ENCODE measurements at regions not wholly inside any gene's neighbourhood (a gene's known extent, or its start where the extent isn't known, plus 50 kb on each side); places are given as distances from the start of the nearest gene placed in this dataset.

- Histone ChIP-seq H3K9me3 (no peaks in the 10 kb centered on the region), H3K4me1 (no peaks in the 10 kb centered on the region), H3K27ac (no peak overlapping the region), H3K27me3 (peaks cover 0 to 7% (median 0%) of the 10 kb centered on the region in 4 donors), H3K36me3 (no peaks in the 10 kb centered on the region), H3K4me3 (no peak overlapping the region)
- FAIRE-seq (no peak), DNase-seq (no peak), ATAC-seq (no peak)
- TF ChIP-seq CTCF (IDR thresholded peaks at IDR 0.05) = no peak
- 30 to 31% methylated on average over 6 of the region's 6 CpGs for WGBS, 2 donors
- intact Hi-C loops (cut with DNase I) = no loop called here
Observed at GRCh38 chr3:106341087-106341486, 472.3 kb upstream of the CBLB start.

GRCh38 chr3:106341586-106342162 lies 472.9 kb upstream of the CBLB start:
- Histone ChIP-seq H3K9me3 (no peaks in the 10 kb centered on the region), H3K4me3 (no peak overlapping the region), H3K36me3 (no peaks in the 10 kb centered on the region), H3K27me3 (peaks cover 0 to 7% (median 0%) of the 10 kb centered on the region in 4 donors), H3K4me1 (no peaks in the 10 kb centered on the region), H3K27ac (no peak overlapping the region)
- DNase-seq (no peak), ATAC-seq (no peak), FAIRE-seq (no peak)
- intact Hi-C loops (cut with DNase I) = no loop called here
- WGBS, 2 donors = 71 to 79% methylated on average over 8 of the region's 8 CpGs
- TF ChIP-seq CTCF (IDR thresholded peaks at IDR 0.05) = no peak

GRCh38 chr3:106342386-106342785 lies 473.6 kb upstream of the CBLB start:
- DNase-seq (no peak), ATAC-seq (no peak), FAIRE-seq (no peak)
- intact Hi-C loops (cut with DNase I) = no loop called here
- WGBS, 2 donors = 69% methylated on average over 2 of the region's 2 CpGs
- Histone ChIP-seq H3K36me3 (no peaks in the 10 kb centered on the region), H3K4me3 (no peak overlapping the region), H3K27ac (no peak overlapping the region), H3K4me1 (no peaks in the 10 kb centered on the region), H3K27me3 (peaks cover 0 to 7% (median 0%) of the 10 kb centered on the region in 4 donors), H3K9me3 (no peaks in the 10 kb centered on the region)
- TF ChIP-seq CTCF (IDR thresholded peaks at IDR 0.05) = no peak

GRCh38 chr3:106343811-106344210 lies 475.0 kb upstream of the CBLB start:
- DNase-seq (no peak), ATAC-seq (no peak), FAIRE-seq (no peak)
- Histone ChIP-seq H3K4me3 (no peak overlapping the region), H3K4me1 (no peaks in the 10 kb centered on the region), H3K36me3 (no peaks in the 10 kb centered on the region), H3K27me3 (peaks cover 0 to 7% (median 0%) of the 10 kb centered on the region in 4 donors), H3K9me3 (no peaks in the 10 kb centered on the region), H3K27ac (no peak overlapping the region)
- intact Hi-C loops (cut with DNase I) = no loop called here
- TF ChIP-seq CTCF (IDR thresholded peaks at IDR 0.05) = no peak

GRCh38 chr3:106345353-106346027 lies 476.7 kb upstream of the CBLB start:
- FAIRE-seq (no peak), DNase-seq (no peak), ATAC-seq (peak in 1 of 4 donors; percentile 41)
- no peaks in the 10 kb centered on the region for H3K27me3 ChIP-seq
- H3K4me1 ChIP-seq = no peaks in the 10 kb centered on the region
- TF ChIP-seq CTCF (IDR thresholded peaks at IDR 0.05) = no peak
- no peak overlapping the region for H3K27ac ChIP-seq
- no peaks in the 10 kb centered on the region for H3K36me3 ChIP-seq
- intact Hi-C loops (cut with DNase I) = no loop called here
- H3K4me3 ChIP-seq = peak overlapping the region in 1 of 4 donors; percentile 2
- no peaks in the 10 kb centered on the region for H3K9me3 ChIP-seq
- WGBS, 2 donors = 56 to 64% methylated on average over 5 of the region's 5 CpGs

All from pancreas (tissue), 10 donors.